Stimulated activated effector memory CD8-positive, alpha-beta T cell treated with anti-CD3 and anti-CD28 coated beads, Interleukin-12 subunit alpha, Interleukin-12 subunit beta, amount 100 ng/mL, for 72 hours (primary cell): ENCODE measurements at regions not wholly inside any gene's neighbourhood (a gene's known extent, or its start where the extent isn't known, plus 50 kb on each side); places are given as distances from the start of the nearest gene placed in this dataset.
"Not testable (repeated sequence)": the region's sequence is repeated elsewhere in the genome, so short reads cannot be mapped to it uniquely, and the experiment has no call there.

Experiments used
- ATAC-seq: fragments of 150-1000 bp; cut with Tn5 transposase; 2 replicates; pipeline ENCODE4 v1.10.0; 2021
- DNase-seq, 2 donors: peaks; one replicate each; pipeline ENCODE4 v3.0.0; 2021 to 2022; ENCODE audit warnings: low spot score in 2 of 2
- H3K27ac Mint-ChIP-seq: one replicate; pipeline ENCODE4 v1.8.0; 2022; ENCODE audit warnings: mild to moderate bottlenecking, mixed read lengths
- H3K36me3 Mint-ChIP-seq: one replicate; pipeline ENCODE4 v1.8.0; 2022; ENCODE audit warnings: mild to moderate bottlenecking, mixed read lengths
- H3K4me1 Mint-ChIP-seq: one replicate; pipeline ENCODE4 v1.8.0; 2022; ENCODE audit warnings: mixed read lengths
- H3K4me3 Mint-ChIP-seq: one replicate; pipeline ENCODE4 v1.8.0; 2022; ENCODE audit warnings: mild to moderate bottlenecking, mixed read lengths
- H3K9me3 Mint-ChIP-seq: one replicate; pipeline ENCODE4 v1.8.0; 2022; ENCODE audit warnings: mixed read lengths

GRCh38 chr6:67878216-67878615 lies 756.9 kb upstream of the ADGRB3 start:
- peaks cover 12% of the 10 kb centered on the region for H3K9me3 Mint-ChIP-seq
- not testable (repeated sequence) for H3K27ac Mint-ChIP-seq, H3K4me1 Mint-ChIP-seq, H3K36me3 Mint-ChIP-seq, H3K4me3 Mint-ChIP-seq, ATAC-seq, DNase-seq

DNA sequence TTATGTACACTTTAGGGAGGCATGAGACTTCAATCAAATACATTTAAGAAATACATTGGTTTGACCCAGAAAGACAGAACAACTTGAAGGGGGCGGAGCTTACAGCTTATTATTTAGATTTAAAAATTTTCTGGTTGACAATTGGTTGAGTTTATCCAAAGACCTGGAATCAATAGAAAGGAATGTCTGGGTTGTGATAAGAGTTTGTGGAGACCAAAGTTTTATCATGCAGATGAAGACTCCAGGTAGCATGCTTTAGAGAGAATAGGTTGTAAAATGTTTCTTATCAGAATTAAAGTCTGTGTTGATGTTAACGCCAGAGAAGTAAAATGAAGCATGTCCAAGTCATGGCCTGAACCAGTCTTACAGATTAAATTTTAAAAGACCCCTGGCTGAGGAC lies 757.8 kb upstream of the ADGRB3 start:
- Mint-ChIP-seq H3K4me3 (no peak overlapping the region), H3K4me1 (no peaks in the 10 kb centered on the region), H3K36me3 (no peaks in the 10 kb centered on the region), H3K9me3 (peaks cover 17% of the 10 kb centered on the region), H3K27ac (no peak overlapping the region)
- ATAC-seq (no peak), DNase-seq (no peak)

DNA sequence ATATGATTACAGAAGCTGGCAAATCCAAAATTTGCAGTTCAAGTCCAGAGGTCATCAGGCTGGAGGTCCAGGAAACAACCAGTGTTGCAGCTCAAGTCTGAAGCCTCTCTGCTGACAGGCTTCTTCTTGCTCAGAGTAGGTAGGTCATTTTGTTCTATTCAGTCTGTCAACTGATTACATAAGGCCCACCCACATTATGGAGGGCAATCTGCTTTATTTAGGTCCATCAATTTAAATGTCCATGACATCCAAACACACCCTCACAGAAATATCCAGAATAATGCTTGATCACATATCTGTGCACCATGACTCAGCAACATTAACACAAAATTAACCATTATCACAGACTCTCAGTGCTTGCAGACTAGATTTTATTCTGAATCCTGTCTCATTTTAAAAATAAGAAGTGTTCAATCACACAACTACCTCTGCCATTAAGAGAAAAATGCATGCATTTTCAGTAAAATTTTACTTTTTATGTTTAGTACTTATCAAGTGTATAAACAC lies 759.2 kb upstream of the ADGRB3 start:
- Mint-ChIP-seq H3K36me3 (no peaks in the 10 kb centered on the region), H3K4me3 (no peak overlapping the region), H3K9me3 (peaks cover 18% of the 10 kb centered on the region), H3K4me1 (no peaks in the 10 kb centered on the region), H3K27ac (no peak overlapping the region)
- ATAC-seq, result no peak
- no peak for DNase-seq

- H3K4me1 Mint-ChIP-seq, result no peaks in the 10 kb centered on the region
- no peaks in the 10 kb centered on the region for H3K36me3 Mint-ChIP-seq
- DNase-seq (no peak), ATAC-seq (no peak)
- peaks cover 16% of the 10 kb centered on the region for H3K9me3 Mint-ChIP-seq
- H3K27ac Mint-ChIP-seq, result no peak overlapping the region
- no peak overlapping the region for H3K4me3 Mint-ChIP-seq
These were observed 764.8 kb upstream of the ADGRB3 start for GRCh38 chr6:67870321-67870720.

DNA sequence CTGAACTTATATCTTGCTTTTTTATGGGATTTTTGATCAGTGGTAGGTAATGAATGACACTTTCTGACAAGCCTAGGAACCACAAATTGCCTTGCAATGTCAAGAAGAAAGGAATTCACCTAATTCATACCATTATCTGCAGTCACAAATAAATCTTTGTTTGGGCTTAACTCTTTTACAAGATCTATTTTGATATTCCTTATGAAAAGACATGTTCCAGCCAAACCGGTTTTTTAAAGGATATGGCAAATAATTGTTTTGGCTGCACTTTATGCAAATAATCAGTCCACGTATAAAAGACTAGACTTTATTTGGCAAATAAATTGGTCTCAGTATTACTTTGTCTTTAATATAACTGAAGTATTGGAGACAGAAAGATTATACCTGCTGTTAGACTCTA lies 771.7 kb upstream of the ADGRB3 start:
- Mint-ChIP-seq H3K9me3 (peaks cover 11% of the 10 kb centered on the region), H3K4me3 (no peak overlapping the region), H3K27ac (no peak overlapping the region), H3K4me1 (no peaks in the 10 kb centered on the region), H3K36me3 (no peaks in the 10 kb centered on the region)
- DNase-seq (no peak), ATAC-seq (no peak)

GRCh38 chr6:67854098-67854497 lies 781.0 kb upstream of the ADGRB3 start:
- DNase-seq, result no peak
- peaks cover 23% of the 10 kb centered on the region for H3K9me3 Mint-ChIP-seq
- no peak for ATAC-seq
- no peak overlapping the region for H3K27ac Mint-ChIP-seq
- no peaks in the 10 kb centered on the region for H3K4me1 Mint-ChIP-seq
- H3K36me3 Mint-ChIP-seq, result no peaks in the 10 kb centered on the region
- H3K4me3 Mint-ChIP-seq, result no peak overlapping the region

- H3K4me1 Mint-ChIP-seq, result no peaks in the 10 kb centered on the region
- no peak for ATAC-seq
- no peak overlapping the region for H3K4me3 Mint-ChIP-seq
- peaks cover 32% of the 10 kb centered on the region for H3K9me3 Mint-ChIP-seq
- DNase-seq, result no peak
- H3K36me3 Mint-ChIP-seq, result no peaks in the 10 kb centered on the region
- H3K27ac Mint-ChIP-seq, result no peak overlapping the region
These were observed 795.3 kb upstream of the ADGRB3 start for GRCh38 chr6:67839818-67840217.

DNA sequence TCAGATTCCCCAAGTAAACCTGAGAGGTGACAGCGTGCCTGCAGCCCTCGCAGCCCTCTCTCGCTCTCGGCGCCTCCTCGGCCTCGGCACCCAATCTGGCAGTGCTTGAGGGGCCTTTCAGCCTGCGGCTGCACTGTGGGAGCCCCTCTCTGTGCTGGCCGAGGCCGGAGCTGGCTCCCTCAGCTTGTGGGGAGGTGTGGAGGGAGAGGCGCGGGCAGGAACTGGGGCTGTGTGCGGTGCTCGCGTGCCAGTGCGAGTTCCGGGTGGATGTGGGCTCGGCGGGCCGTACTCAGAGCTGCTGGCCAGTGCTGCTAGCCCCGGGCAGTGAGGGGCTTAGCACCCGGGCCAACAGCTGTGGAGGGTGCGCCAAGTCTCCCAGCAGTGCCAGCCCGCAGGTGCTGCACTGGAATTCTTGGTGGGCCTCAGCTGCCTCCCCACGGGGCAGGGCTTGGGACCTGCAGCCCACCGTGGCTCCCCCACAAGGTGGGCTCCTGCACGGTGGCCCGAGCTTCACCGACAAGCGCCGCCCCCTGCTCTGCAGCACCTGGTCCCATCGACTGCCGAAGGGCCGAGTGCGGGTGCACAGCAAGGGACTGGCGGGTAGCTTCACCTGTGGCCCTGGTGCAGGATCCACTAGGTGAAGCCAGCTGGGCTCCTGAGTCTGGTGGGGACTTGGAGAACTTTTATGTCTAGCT lies 809.7 kb upstream of the ADGRB3 start:
- H3K9me3 Mint-ChIP-seq, result peaks cover 12% of the 10 kb centered on the region
- ATAC-seq (no peak), DNase-seq (no peak)
- no peak overlapping the region for H3K27ac Mint-ChIP-seq
- H3K36me3 Mint-ChIP-seq, result no peaks in the 10 kb centered on the region
- H3K4me3 Mint-ChIP-seq, result no peak overlapping the region
- H3K4me1 Mint-ChIP-seq, result no peaks in the 10 kb centered on the region

- DNase-seq, result no peak
- Mint-ChIP-seq H3K4me3 (no peak overlapping the region), H3K4me1 (no peaks in the 10 kb centered on the region), H3K9me3 (peaks cover 20% of the 10 kb centered on the region), H3K27ac (no peak overlapping the region), H3K36me3 (no peaks in the 10 kb centered on the region)
- no peak for ATAC-seq
These were observed 816.8 kb upstream of the ADGRB3 start for GRCh38 chr6:67818322-67818721.

- Mint-ChIP-seq H3K9me3 (peaks cover 20% of the 10 kb centered on the region), H3K27ac (no peak overlapping the region), H3K36me3 (no peaks in the 10 kb centered on the region), H3K4me1 (no peaks in the 10 kb centered on the region), H3K4me3 (no peak overlapping the region)
- no peak for ATAC-seq
- DNase-seq, result no peak
These were observed 819.5 kb upstream of the ADGRB3 start for GRCh38 chr6:67815623-67816022.

DNA sequence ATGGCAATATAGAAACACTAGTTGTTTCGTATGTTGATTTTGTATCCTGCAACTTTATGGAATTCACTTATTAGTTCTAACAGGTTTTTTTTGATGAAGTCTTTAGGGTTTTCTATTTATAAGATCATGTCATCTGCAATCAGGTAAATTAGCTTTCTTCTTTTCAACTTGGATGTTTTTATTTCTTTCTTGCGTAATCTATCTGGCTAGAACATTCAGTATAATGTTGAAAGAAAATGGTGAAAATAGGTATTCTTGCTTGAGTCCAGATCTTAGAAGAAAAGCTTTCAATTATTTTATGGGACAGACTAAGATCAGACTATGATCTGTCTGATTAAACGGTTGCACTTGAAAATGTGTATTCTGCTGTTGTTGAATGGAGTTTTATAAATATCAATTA lies 820.8 kb upstream of the ADGRB3 start:
- no peak for DNase-seq
- H3K27ac Mint-ChIP-seq, result no peak overlapping the region
- no peaks in the 10 kb centered on the region for H3K36me3 Mint-ChIP-seq
- H3K4me3 Mint-ChIP-seq, result no peak overlapping the region
- H3K9me3 Mint-ChIP-seq, result peaks cover 18% of the 10 kb centered on the region
- no peak for ATAC-seq
- H3K4me1 Mint-ChIP-seq, result no peaks in the 10 kb centered on the region

GRCh38 chr6:67812693-67813092 lies 822.4 kb upstream of the ADGRB3 start:
- ATAC-seq, result no peak
- H3K27ac Mint-ChIP-seq, result no peak overlapping the region
- peaks cover 18% of the 10 kb centered on the region for H3K9me3 Mint-ChIP-seq
- DNase-seq, result no peak
- no peaks in the 10 kb centered on the region for H3K36me3 Mint-ChIP-seq
- no peak overlapping the region for H3K4me3 Mint-ChIP-seq
- no peaks in the 10 kb centered on the region for H3K4me1 Mint-ChIP-seq

DNA sequence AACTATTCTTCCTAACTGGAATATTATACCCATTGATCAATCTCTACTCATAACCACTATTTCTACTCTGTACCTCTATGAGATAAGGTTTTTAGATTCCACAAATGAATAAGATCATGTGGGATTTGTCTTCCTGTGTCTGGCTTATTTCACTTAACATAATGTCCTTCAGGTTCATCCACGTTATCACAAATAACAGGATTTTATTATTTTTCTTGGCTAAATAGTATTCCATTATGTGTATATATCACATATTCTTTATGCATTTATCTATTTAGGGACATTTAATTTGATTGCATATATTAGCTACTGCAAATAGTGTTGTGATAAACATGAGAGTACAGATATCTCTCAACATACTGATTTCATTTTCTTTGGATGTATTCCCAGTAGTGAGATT lies 823.0 kb upstream of the ADGRB3 start:
- Mint-ChIP-seq H3K9me3 (peaks cover 18% of the 10 kb centered on the region), H3K36me3 (no peaks in the 10 kb centered on the region), H3K4me3 (no peak overlapping the region), H3K27ac (no peak overlapping the region), H3K4me1 (no peaks in the 10 kb centered on the region)
- ATAC-seq (no peak), DNase-seq (no peak)

DNA sequence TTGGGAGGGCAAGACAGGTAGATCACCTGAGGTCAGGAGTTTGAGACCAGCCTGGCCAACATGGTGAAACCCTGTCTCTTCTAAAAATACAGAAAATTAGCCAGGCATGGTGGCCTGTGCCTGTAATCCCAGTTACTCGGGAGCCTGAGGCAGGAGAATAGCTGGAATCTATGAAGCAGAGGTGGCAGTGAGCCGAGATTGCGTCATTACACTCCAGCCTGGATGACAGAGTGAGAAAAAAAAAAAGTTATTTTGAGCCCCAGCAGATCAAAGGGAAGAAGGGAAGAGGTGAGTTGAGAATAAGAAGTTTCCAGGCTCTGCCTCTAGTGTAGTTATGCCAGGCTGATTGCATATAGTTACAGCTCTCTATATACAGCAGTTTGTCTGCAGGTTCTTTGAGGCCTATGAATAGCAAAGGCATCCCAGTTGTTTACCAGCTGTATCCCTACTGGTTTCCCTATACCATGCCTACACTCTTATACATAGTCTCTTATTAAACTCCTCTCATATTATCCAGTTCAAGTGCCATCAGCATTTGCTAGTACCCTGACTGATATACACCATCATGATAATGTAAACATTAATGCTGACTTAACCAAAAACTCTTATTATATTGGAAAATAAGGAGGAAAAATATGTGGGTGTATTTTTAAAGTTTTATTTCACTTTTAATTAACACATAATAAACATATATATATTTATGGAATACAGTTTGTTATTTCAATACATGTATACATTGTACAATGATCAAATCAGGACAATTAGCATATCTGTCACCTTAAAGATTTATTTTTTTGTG lies 823.6 kb upstream of the ADGRB3 start:
- ATAC-seq, result no peak
- Mint-ChIP-seq H3K27ac (no peak overlapping the region), H3K9me3 (peaks cover 18% of the 10 kb centered on the region), H3K4me1 (no peaks in the 10 kb centered on the region), H3K36me3 (no peaks in the 10 kb centered on the region), H3K4me3 (no peak overlapping the region)
- DNase-seq, result no peak

GRCh38 chr6:67804808-67805207 lies 830.3 kb upstream of the ADGRB3 start:
- H3K9me3 Mint-ChIP-seq, result peaks cover 11% of the 10 kb centered on the region
- not testable (repeated sequence) for ATAC-seq, H3K4me3 Mint-ChIP-seq, H3K36me3 Mint-ChIP-seq, H3K4me1 Mint-ChIP-seq, H3K27ac Mint-ChIP-seq, DNase-seq

DNA sequence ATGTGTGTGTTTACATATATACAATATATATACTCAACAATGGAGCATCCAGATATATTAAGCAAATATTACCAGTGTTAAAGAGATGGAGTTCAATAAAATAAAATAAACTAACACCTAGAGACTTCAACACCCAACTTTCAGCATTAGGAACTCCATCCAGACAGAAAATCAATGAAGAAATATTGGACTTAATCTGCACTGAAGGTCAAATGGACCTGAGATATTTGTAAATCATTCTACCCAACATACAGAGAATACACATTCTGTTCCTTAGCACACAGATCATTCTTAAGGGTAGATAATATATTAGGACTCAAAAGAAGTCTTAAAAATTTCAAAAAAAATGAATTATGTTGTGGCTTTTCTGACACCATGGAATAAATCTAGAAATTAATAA lies 832.3 kb upstream of the ADGRB3 start:
- peaks cover 7% of the 10 kb centered on the region for H3K36me3 Mint-ChIP-seq
- no peak for DNase-seq
- no peaks in the 10 kb centered on the region for H3K4me1 Mint-ChIP-seq
- peaks cover 19% of the 10 kb centered on the region for H3K9me3 Mint-ChIP-seq
- no peak overlapping the region for H3K4me3 Mint-ChIP-seq
- no peak overlapping the region for H3K27ac Mint-ChIP-seq
- ATAC-seq, result no peak
